ENCODE measurements at regions not wholly inside any gene's neighbourhood (a gene's known extent, or its start where the extent isn't known, plus 50 kb on each side); places are given as distances from the start of the nearest gene placed in this dataset.

DNA sequence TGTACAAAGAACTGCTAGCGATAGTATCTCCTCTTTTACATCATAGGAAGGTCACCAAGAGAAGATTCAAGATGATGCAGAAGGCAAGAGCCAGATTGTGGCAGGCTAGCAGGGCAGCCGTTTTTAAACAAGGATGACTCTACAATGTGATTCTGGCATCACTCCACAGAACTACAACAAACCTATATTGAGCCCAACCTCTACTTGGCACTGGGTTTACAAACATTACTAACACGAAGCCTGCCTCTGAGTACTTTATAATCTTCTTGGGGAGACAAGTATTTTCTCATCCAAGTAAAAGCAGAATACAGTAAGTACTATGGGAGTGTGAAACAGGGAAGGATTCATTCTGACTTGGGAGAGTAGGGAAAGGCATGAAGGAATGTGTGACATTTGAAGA is 448.6 kb downstream of the ZNF608 start:
- no peak for DNase-seq

DNA sequence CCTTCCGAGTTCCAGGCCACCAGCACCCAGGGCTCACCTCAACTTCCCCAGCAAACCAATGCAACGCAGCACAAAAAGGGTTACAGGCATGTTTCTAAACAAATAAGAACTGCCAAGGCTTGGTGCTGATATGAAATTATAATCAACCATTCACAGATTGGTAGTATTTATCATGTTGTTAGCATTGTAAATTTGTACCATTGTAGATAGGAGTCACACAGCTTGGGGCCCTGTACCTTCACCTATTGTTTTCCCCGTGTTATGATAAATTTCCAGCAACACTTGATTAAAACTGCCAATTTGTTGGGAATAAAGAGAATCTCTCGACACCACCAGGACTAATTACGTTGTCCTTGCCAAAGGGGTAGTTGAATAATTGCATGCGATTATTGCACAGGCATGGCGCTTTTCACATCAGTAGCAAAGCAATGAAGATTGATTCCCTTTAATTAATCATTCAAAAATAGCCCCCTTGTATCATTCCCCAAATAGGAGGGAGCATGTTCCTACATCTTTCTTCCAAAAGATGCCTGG is 454.1 kb downstream of the ZNF608 start:
- DNase-seq: no peak

GRCh38 chr5:124289641-124290311 is 456.7 kb downstream of the ZNF608 start:
- no peak for DNase-seq

DNA sequence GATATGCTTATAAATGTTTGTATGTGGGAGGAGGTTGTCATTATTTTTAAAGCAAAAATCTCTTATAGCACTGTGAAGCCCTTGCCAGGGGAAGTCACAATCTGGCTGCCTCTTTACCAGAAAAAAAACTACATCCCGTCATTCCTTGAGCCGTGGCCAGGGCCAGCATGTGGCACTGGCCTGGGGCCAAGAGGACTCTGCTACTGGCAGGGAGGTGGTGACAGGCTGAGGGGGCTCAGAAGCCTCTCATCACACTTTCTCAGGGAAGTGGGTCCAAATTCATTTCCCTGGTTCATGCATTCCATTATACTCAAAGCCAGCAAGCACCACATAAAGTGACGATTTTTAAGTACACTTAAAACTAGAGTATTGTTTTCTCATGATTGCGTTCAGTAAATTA is 457.3 kb downstream of the ZNF608 start:
- DNase-seq: peak; percentile 2 to 37

DNA sequence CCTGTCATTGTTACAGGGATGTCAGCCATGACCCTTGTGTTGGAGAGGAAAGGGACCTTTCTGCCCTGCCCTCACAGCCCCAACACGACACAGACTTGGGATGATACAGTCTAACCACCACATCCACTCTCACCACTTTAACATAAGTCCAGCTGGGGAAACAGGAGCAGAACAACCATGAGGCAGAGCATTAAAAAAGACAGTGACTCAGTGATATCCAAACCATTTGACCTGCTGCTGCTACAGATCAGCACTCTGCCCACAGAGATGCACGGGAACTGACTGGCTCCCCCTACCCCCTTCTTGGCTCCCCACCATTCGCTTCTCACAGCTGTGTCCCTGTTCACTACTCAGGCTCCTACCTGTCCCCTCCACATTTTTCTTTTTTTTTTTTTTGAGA is 458.6 kb downstream of the ZNF608 start:
- DNase-seq: no peak

- no peak for DNase-seq
Observed at GRCh38 chr5:124285733-124286132, 460.7 kb downstream of the ZNF608 start.

DNA sequence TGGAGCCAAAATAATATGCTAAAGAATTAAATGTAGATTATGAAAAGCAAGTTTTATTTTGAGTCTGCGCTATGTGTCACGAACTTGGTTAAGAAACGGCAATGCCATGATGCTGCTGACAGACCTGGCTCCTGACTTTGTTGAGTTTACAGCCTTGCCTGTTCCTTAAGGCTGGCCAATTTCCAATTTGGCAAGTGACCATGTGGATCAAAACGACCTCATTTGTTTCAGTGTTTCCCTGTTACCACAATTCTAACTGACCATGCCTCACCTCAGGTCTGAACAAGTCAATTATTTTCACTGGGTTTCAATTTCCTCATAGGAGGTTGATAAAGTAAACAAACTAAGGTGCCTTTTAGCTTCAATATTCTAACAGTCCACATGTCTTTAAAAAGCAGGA is 461.4 kb downstream of the ZNF608 start:
- no peak for DNase-seq

- no peak for DNase-seq
Observed at GRCh38 chr5:124283031-124283430, 463.4 kb downstream of the ZNF608 start.

GRCh38 chr5:124280079-124280478 is 466.4 kb downstream of the ZNF608 start:
- no peak for DNase-seq

DNA sequence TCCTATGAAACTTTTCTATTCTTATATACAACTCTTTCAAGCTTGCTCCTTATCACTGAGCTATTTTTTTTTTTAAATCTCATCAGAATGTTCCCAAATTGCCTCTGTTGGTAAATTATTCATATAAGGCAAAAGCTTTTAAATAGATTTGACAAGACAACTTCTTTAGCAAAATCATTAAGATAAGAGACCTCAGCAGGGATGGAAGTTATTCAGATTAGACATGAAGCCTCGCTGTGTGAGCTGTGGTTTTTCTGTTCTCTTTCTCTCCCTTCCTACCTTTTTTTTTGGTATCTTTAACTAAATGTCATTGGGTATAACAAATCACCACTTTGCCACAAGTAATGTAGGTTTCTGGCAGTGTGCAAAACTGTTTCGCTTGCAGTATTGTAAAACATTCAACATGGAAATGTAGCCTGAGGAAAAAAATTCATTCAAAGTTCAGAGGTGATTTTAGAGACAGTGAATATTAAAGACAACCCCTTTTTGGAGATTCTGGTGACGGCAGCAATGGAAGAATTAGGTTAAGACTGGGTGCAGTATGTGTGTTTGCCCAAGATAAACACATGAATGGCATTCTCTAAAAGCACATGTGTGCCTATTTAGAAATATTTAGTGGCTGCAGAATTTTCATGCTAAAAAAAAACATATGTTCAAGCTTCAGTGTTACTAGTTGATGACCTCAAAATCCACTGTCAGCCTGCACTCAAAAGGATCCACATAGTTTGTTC is 467.1 kb downstream of the ZNF608 start:
- DNase-seq: no peak

- no peak for DNase-seq
Observed at GRCh38 chr5:124278636-124279035, 467.8 kb downstream of the ZNF608 start.

DNA sequence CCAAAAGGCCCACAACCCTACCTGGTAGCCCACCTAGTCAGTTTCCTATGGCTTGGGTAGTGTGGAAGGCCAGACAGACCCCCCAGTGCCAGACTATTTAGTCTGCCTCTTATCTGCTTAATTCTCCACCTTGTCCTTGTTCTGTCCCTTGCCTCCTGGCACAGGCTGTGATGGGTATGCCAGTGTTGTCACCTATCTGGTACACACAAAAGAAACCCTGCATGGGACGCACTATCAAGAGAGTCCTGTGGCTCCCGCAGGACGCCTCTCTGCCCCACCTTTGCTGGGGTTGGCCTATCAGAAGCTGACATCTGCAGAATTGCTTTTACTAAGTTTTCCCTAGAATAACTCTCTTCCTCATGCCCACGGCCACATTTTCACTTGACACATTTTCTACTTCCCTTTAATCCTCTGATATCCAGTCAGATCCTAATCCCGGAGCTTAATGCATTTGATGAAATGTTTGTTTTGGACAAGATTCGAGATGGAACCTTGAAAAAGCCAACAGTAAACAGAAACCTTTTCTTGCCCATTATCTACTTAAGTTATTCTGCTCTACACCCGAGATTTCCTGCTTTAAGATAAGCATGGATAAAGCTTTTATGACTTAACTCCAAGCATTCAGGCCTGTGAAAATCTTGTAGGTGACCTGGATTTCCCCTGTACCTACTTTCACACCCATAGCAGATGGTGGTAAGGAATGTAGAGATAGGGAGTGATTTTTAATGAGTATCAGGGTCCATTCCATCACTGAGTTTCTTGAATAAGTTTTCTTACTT is 468.5 kb downstream of the ZNF608 start:
- DNase-seq: no peak

- no peak for DNase-seq
Observed at GRCh38 chr5:124276166-124276565, 470.3 kb downstream of the ZNF608 start.

GRCh38 chr5:124274949-124275348 is 471.5 kb downstream of the ZNF608 start:
- DNase-seq: no peak

DNA sequence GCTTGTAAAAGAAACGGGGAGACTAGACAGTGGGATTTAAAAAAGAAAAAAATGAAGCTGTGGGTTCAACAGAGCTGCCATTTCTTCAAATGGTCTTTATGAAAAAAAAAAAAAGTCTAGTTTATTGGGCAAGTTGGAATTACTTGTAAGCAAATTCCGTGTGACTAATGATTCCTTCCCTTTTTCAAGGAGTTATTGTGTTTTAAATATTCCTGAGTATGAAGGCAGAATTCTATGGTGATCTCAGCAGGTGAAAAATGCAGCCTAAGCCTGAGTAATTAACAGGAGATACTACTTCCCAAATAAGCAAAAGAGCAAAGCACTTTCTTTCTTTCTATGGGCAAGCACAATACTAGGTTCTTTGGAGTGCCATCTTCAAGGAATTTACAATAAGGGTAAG is 481.9 kb downstream of the ZNF608 start:
- no peak for DNase-seq

- peak in 1 of 2 experiments; percentile 6 for DNase-seq
Observed at GRCh38 chr5:124263680-124264491, 482.6 kb downstream of the ZNF608 start.

DNA sequence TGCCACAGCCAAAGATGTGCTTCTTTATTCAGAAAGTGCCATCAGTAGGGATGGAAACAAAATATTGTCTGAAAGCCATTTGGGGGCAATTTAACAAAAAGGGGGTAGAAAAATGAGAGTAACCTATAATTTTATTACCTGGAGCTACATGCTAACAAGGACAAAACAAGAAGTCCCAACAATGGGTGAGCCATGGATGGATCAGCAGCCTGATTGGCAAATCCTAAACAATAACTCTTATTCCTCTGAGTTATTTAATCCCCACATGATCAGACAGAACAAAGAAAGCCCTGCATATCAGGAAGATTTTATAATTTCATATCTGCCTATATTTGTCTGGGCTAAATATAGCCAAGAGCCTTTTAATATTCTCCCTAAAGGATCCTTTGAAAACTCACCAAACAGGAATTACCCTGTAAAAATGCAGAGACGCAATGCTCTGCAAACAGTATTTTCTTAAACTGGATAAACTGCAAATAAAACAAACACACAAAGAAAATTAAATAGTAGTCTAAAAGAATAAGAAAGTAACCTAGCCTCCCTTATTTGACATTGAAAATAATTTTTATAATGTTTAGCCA is 483.4 kb downstream of the ZNF608 start:
- DNase-seq: no peak

DNA sequence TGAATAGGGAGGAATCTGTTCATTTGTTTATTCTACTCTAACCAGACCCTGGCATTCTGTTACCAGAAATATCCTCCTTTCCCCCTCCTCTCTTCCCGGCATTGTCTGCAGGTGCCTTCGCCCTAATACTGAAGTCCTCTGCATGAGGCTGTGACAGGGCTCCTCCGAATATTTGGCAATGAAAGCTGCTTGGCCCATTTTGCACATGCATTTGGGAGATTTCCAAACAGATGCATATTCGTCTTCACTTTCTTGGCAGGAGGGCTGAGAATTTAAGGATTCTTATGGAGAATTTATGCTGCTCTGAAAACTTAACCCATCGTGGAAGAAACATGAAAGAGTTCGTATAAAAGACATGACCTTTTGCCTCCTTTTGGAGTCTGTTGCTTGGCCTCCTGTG is 484.0 kb downstream of the ZNF608 start:
- no peak for DNase-seq

GRCh38 chr5:124261848-124262247 is 484.6 kb downstream of the ZNF608 start:
- DNase-seq: no peak

DNA sequence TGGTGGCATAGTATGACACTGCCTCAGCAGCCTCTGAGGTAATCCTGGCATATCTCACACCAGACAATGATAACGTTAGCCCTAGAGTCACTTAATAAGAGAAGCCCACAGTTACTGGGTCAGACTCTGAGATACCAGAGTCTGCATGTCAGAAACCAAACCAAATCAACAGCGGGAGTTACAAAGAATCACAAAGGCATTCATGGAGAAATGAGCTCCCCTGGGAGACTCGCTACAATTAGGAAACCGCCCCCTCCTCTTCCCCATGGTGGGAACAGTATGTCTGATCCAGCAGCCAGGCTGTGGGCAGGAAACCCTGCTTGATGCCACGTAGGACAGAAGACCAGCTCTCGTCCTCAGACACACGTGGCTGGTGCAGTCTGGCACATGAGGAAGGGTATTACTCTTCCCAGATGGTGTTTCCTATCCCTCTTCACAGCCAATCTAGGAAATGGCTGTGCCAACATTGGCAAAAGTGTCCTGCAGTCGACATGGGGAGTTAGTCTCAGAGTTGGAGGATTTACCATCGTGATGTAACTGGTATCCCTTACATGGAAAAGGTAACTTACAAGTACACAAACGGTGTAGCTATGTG is 485.4 kb downstream of the ZNF608 start:
- no peak for DNase-seq

GRCh38 chr5:124259017-124259416 is 487.4 kb downstream of the ZNF608 start:
- no peak for DNase-seq

- DNase-seq: no peak
Observed at GRCh38 chr5:124257048-124257447, 489.4 kb downstream of the ZNF608 start.
